Activated T-cell treated with anti-CD3 and anti-CD28 coated beads for 1 hour (primary cell): ENCODE measurements at regions not wholly inside any gene's neighbourhood (a gene's known extent, or its start where the extent isn't known, plus 50 kb on each side); places are given as distances from the start of the nearest gene placed in this dataset.
"Not testable (repeated sequence)": the region's sequence is repeated elsewhere in the genome, so short reads cannot be mapped to it uniquely, and the experiment has no call there.

ENCODE experiments used
- DNase-seq: peaks from one replicate; pipeline ENCODE4 v3.0.0-alpha.2; 2020; ENCODE audit warnings: low read depth

GRCh38 chr5:6108981-6109825 is 269.1 kb downstream of the MED10 start:
- DNase-seq: no peak

- no peak for DNase-seq
Observed at GRCh38 chr5:6108540-6108848, 269.9 kb downstream of the MED10 start.

GRCh38 chr5:6107675-6108539 is 270.4 kb downstream of the MED10 start:
- DNase-seq: no peak

- DNase-seq: no peak
Observed at GRCh38 chr5:6106756-6107155, 271.6 kb downstream of the MED10 start.

- no peak for DNase-seq
Observed at GRCh38 chr5:6105320-6105719, 273.0 kb downstream of the MED10 start.

- DNase-seq: no peak
Observed at GRCh38 chr5:6096101-6096500, 282.2 kb downstream of the MED10 start.

- not testable (repeated sequence) for DNase-seq
Observed at GRCh38 chr5:6094180-6094579, 284.2 kb downstream of the MED10 start.

DNA sequence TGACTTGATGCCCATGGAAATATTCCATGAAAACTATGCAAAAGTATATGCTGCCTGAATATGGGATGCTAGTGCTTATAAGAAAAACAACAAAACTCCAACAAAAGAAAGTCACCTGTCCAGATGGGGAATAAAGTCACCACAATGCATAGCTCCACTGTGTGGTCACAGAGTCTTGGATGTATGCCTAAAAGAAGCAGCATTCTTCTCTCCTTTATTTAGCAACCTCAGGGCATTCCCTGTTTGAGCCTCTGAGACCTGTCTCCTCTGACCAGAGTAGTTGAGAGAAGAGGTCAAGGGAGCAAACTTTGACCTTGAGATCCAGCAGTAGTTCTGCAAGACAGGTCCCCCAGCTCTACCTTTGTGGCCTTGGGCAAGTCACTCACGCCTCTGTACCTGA is 287.5 kb downstream of the MED10 start:
- DNase-seq: no peak

DNA sequence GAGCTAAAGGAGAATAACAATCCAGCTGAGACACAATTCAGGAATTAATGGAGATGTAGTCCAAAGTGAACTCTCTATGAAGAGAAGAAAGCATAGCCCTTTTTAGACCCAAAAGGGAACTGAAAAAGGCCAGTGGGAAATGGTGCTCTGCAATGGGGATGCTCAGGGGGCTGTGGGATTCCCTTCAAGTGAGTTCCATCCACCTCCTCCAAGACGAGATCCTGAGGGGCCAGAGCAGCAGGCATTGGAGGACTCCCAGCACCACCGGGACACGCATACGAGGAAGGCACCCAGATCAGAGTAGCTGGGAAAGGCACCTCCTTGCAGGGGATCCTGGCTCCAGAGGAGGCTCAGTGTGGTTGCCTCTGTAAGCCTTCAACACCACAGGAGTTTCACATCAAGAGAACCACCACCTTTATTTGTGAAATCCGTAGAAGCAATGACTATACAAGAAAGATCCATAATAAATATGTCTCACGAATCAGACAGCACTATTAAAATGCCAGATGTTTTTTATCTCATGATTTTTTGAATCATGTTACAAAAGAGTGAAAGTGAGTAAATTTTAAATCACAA is 288.2 kb downstream of the MED10 start:
- no peak for DNase-seq

GRCh38 chr5:6088706-6089105 is 289.6 kb downstream of the MED10 start:
- DNase-seq: no peak

DNA sequence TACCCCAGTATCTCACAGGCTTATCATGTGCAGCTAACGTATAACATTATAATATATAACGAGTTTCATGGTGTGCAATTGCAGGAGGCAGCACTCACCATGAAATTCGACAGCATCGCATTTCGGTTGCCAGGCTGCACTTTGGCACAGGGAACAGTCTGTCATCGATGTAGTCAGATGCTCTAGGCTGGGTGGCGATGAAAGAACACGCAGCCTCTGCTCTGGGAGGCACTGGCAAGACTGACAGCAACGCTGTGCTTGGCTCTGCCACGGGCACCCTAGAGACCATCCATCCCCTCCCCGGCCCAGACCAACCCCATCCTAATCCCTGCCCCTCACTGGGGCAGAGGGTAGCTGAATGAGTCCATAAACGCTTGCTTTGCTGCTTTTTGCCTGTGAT is 290.8 kb downstream of the MED10 start:
- DNase-seq: no peak

- DNase-seq: no peak
Observed at GRCh38 chr5:6086871-6087270, 291.5 kb downstream of the MED10 start.

GRCh38 chr5:6085341-6085860 is 292.9 kb downstream of the MED10 start:
- no peak for DNase-seq

DNA sequence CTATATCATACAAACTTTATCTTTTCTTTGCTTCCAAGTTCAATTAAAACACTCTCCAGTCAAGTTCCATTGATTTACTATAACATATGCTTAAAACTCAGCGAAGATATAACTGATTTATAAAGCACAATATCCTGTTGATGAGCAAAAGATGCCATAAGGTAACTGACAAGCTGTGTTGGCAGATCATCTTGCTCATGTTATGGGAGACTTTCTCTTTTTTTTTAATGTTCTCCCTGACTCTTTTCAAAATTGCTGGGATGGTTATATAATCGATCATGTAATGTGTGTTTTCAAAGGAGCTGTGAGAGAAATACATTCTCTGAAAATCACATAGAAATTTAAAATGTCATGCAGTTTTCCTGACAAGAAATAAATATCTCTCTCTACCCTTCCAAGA is 293.5 kb downstream of the MED10 start:
- DNase-seq: no peak

GRCh38 chr5:6084376-6084775 is 294.0 kb downstream of the MED10 start:
- no peak for DNase-seq

DNA sequence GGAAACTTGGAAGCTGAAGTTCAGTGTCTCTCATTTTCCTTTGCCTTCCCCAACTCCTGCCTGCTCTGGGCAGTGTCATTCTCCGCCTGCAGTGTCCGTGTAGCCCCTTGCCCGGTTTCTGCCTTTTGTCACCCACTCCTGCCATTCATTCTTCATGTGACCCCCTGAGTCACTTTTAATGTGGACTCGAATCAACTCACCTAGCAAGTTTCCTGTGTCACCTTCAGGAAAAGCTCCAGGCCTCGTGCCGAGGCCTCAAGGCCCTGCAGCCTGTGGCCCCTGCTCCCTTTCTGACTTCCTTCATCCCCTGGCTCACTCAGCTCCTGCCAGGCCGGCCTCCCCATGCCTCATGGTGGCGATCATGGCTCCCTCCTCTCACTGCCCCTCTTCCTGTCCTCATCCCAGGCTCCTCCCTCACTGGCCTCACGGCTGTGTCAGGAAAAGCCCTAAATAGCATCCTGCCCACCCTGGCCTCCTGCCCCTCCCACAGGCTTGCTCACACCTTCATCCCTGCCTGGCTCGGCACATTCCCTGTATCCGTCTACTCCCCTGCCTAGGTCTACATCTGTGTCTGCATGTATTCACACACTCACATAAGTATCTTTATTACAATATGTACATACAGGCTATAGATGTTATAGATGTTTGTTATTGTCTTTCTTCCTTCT is 294.9 kb downstream of the MED10 start:
- DNase-seq: no peak

DNA sequence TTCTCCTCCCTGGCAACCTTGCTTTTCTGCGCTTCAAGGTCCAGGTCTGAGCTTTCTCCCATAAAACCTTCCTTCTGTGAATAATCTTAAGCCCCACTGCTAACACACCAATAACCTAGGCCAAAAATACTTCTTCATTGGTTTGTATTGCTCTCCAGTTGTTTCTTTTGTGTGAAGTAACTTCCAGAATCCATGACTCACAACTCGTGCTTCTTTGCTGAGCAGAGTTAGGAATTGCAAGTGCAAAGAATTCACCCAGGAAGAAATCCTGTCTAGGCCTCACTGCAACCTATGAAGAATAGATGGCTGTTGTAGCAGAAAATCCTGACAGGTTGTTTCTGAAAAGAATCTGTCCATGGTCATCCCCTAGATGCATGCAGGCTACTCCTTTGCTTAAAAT is 295.7 kb downstream of the MED10 start:
- no peak for DNase-seq

DNA sequence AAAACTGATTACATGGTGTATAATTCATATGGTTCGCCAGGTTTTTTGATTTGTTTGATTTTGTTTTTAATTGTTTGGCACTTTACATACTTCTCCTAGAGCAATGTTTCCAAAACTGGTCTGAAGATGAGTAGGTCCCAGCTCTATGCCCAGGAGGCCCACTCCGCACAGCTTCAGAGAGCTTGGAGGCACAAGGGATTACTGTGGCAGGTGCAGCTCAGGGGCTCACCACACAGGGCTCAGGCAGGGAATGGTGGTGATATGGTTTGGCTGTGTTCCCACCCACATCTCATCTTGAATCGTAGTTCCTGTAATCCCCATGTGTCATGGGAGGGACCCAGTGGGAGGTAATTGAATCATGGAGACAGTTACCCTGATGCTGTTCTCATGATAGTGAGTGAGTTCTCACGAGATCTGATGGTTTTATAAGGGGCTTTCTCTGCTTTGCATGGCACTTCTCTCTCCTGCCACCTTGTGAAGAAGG is 296.6 kb downstream of the MED10 start:
- no peak for DNase-seq

GRCh38 chr5:6080930-6081726 is 297.2 kb downstream of the MED10 start:
- no peak for DNase-seq

DNA sequence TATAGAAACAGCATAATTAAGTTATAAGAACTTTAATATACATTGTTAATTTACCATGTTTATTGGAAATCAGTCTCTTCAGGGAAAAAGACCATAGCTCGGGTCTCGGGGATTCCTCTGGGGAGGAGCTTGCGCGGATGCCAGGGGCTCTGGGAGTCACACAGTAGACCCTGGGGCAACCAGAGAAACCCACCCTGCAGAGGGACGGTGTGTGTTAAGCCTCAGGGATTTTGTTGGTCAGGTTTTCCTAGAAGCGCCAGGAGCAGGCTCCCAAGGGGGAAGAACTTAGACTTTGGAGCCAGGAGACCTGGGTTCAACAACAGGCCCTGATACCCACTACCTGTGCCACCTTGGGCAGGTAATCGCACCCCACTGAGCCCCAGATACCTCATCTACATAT is 297.9 kb downstream of the MED10 start:
- no peak for DNase-seq

GRCh38 chr5:6078881-6079280 is 299.5 kb downstream of the MED10 start:
- no peak for DNase-seq
